DND-41 (cell line): ENCODE measurements at regions not wholly inside any gene's neighbourhood (a gene's known extent, or its start where the extent isn't known, plus 50 kb on each side); places are given as distances from the start of the nearest gene placed in this dataset.

Experiments
- EZH2 ChIP-seq: IDR thresholded peaks from 3 replicates; pipeline ENCODE4 v1.6.1; 2012; ENCODE audit warnings: borderline replicate concordance, low read depth, mild to moderate bottlenecking, moderate library complexity, low read length, inconsistent platforms; ENCODE audit not compliant: severe bottlenecking
- TF ChIP-seq, protein P1 (sequence below): IDR thresholded peaks from 2 replicates; pipeline ENCODE4 v1.5.1; 2012; ENCODE audit warnings: borderline replicate concordance, low read length, moderate library complexity, mild to moderate bottlenecking; ENCODE audit not compliant: poor library complexity, severe bottlenecking; ENCODE audit errors: extremely low read depth

DNA sequence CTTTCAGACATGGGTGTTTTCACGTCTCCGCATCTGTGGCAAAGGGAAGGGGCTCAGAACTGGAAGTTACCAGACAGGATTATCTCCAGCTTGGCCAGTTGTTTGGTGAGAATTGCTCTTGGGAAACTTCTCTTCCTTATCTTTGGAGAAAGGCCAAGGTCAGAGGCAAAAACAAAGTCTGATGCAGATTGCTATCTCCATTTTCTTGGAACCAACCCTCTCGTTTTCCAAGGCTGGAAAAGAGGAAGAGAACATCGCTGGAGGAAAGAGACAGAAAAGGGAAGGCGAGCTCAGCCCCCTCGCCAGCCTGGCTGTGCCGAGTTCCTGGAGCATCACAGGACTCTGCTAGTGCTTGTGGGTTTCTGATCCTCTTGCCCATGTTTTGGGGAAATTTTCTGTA, 396.8 kb upstream of the SHH start:
- TF ChIP-seq, protein P1, sequence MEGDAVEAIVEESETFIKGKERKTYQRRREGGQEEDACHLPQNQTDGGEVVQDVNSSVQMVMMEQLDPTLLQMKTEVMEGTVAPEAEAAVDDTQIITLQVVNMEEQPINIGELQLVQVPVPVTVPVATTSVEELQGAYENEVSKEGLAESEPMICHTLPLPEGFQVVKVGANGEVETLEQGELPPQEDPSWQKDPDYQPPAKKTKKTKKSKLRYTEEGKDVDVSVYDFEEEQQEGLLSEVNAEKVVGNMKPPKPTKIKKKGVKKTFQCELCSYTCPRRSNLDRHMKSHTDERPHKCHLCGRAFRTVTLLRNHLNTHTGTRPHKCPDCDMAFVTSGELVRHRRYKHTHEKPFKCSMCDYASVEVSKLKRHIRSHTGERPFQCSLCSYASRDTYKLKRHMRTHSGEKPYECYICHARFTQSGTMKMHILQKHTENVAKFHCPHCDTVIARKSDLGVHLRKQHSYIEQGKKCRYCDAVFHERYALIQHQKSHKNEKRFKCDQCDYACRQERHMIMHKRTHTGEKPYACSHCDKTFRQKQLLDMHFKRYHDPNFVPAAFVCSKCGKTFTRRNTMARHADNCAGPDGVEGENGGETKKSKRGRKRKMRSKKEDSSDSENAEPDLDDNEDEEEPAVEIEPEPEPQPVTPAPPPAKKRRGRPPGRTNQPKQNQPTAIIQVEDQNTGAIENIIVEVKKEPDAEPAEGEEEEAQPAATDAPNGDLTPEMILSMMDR: no peak
- no peak for TF ChIP-seq EZH2
